ENCODE measurements at regions not wholly inside any gene's neighbourhood (a gene's known extent, or its start where the extent isn't known, plus 50 kb on each side); places are given as distances from the start of the nearest gene placed in this dataset.

DNA sequence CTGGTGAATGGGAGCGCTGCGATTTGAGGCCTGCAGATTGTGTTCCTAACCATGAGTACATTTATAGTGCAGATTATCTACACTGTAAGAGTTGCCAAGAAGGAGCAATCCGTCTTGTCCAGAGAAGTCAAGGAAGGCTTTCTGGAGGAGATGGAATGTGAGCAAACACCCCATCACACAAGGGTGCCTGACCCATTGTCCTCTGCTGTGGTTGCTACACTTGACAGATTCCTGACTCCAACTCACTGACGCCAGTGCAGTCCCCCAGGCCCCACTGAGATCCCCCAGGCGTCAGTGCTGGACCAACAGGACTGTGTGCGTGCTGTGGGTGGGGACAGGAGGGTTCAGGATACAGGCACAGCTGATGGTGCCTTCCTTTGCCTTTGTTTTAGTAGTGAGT lies 135.9 kb upstream of the TPM1 start:
- TF ChIP-seq, protein P1, sequence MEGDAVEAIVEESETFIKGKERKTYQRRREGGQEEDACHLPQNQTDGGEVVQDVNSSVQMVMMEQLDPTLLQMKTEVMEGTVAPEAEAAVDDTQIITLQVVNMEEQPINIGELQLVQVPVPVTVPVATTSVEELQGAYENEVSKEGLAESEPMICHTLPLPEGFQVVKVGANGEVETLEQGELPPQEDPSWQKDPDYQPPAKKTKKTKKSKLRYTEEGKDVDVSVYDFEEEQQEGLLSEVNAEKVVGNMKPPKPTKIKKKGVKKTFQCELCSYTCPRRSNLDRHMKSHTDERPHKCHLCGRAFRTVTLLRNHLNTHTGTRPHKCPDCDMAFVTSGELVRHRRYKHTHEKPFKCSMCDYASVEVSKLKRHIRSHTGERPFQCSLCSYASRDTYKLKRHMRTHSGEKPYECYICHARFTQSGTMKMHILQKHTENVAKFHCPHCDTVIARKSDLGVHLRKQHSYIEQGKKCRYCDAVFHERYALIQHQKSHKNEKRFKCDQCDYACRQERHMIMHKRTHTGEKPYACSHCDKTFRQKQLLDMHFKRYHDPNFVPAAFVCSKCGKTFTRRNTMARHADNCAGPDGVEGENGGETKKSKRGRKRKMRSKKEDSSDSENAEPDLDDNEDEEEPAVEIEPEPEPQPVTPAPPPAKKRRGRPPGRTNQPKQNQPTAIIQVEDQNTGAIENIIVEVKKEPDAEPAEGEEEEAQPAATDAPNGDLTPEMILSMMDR (conservative IDR thresholded peaks at IDR 0.05 in 1 of 2, IDR thresholded peaks at IDR 0.05 in 1 of 2; ENCODE audit: low read depth in 1 of 2, low read length in 2 of 2): no peak
- no peak for TF ChIP-seq EZH2 (IDR thresholded peaks at IDR 0.05; ENCODE audit: low read length, missing control alignments)

Measured in fibroblast of lung (primary cell).